IMR-90 (cell line): ENCODE measurements at regions not wholly inside any gene's neighbourhood (a gene's known extent, or its start where the extent isn't known, plus 50 kb on each side); places are given as distances from the start of the nearest gene placed in this dataset.

Experiments
- ATAC-seq: fragments of 200-7000 bp; cut with Tn5 transposase; 2 replicates; pipeline ENCODE4 v1.9.1; 2020; ENCODE audit warnings: low read depth, mild to moderate bottlenecking, moderate library complexity
- BruUV-seq: library from RNA; stranded (reverse); fragments of 400-500 nt; replicated peaks from 2 replicates; lab custom pipeline; 2021; lab: Mats Ljungman, UMichigan
- CTCF ChIA-PET: fragments of 300-600 bp; formaldehyde crosslinking; extraction: SDS; loops from one replicate; lab custom pipeline; 2021; ENCODE audit warnings: antibody characterized with exemption; lab: Yijun Ruan, JAX
- POLR2A ChIA-PET: fragments of 300-600 bp; sonication (Branson Sonifier 250); formaldehyde crosslinking; loops from one replicate; lab custom pipeline; 2022; ENCODE audit warnings: antibody characterized with exemption; ENCODE audit not compliant: unreplicated experiment; lab: Charles Lee
- DNase-seq: peaks from one replicate; pipeline ENCODE4 v3.0.0; 2013
- H2AFZ ChIP-seq: replicated peaks from 2 replicates; pipeline ENCODE3; 2013; ENCODE audit warnings: low read length, mild to moderate bottlenecking; ENCODE audit not compliant: poor library complexity
- H2AK5ac ChIP-seq: 2 replicates; pipeline ENCODE4 v1.6.1; 2013; ENCODE audit warnings: low read depth, low read length, inconsistent platforms
- H2AK9ac ChIP-seq: replicated peaks from 2 replicates; pipeline ENCODE3; 2013; ENCODE audit warnings: mild to moderate bottlenecking, low read depth, low read length, moderate library complexity; ENCODE audit not compliant: poor library complexity
- H2BK120ac ChIP-seq: 2 replicates; pipeline ENCODE4 v1.6.1; 2013; ENCODE audit warnings: low read depth, low read length, inconsistent platforms
- H2BK15ac ChIP-seq: 3 replicates; pipeline ENCODE4 v1.6.1; 2013; ENCODE audit warnings: low read depth, low read length, inconsistent platforms
- H2BK20ac ChIP-seq: 2 replicates; pipeline ENCODE4 v1.6.1; 2013; ENCODE audit warnings: low read depth, mild to moderate bottlenecking, inconsistent platforms, low read length, moderate library complexity
- H2BK5ac ChIP-seq: 2 replicates; pipeline ENCODE4 v1.6.1; 2013; ENCODE audit warnings: mild to moderate bottlenecking, low read depth, low read length, inconsistent platforms; ENCODE audit not compliant: poor library complexity, severe bottlenecking
- H3K14ac ChIP-seq: replicated peaks from 2 replicates; pipeline ENCODE4 v1.6.1; 2013; ENCODE audit warnings: low read depth, low read length, inconsistent platforms
- H3K18ac ChIP-seq: 2 replicates; pipeline ENCODE4 v1.6.1; 2013; ENCODE audit warnings: low read depth, low read length, control low read depth
- H3K23ac ChIP-seq: 2 replicates; pipeline ENCODE4 v1.6.1; 2013; ENCODE audit warnings: low read depth, low read length, inconsistent platforms
- H3K27ac ChIP-seq: 2 replicates; pipeline ENCODE4 v1.5.1; 2013; ENCODE audit warnings: mild to moderate bottlenecking, control low read depth, low read length; ENCODE audit not compliant: insufficient read depth
- H3K27me3 ChIP-seq: 2 replicates; pipeline ENCODE4 v1.6.1; 2013; ENCODE audit warnings: low read length; ENCODE audit not compliant: control insufficient read depth, insufficient read depth
- H3K36me3 ChIP-seq: 2 replicates; pipeline ENCODE4 v1.6.1; 2013; ENCODE audit warnings: low read length, mixed read lengths; ENCODE audit not compliant: control insufficient read depth, insufficient read depth
- H3K4ac ChIP-seq: 2 replicates; pipeline ENCODE4 v1.6.1; 2013; ENCODE audit warnings: low read depth, low read length, inconsistent platforms
- H3K4me1 ChIP-seq: 2 replicates; pipeline ENCODE4 v1.6.1; 2013; ENCODE audit warnings: low read length, mixed read lengths; ENCODE audit not compliant: control insufficient read depth, insufficient read depth
- H3K4me2 ChIP-seq: 2 replicates; pipeline ENCODE4 v1.6.1; 2013; ENCODE audit warnings: low read depth, mild to moderate bottlenecking, control low read depth, low read length, moderate library complexity
- H3K4me3 ChIP-seq: 2 replicates; pipeline ENCODE4 v1.5.1; 2013; ENCODE audit warnings: low read depth, mild to moderate bottlenecking, control low read depth, low read length, moderate library complexity; ENCODE audit not compliant: insufficient read depth
- H3K56ac ChIP-seq: 2 replicates; pipeline ENCODE4 v1.6.1; 2013; ENCODE audit warnings: low read length, inconsistent platforms; ENCODE audit not compliant: insufficient read depth; ENCODE audit errors: extremely low read depth
- H3K79me1 ChIP-seq, 2 experiments: 2 replicates each; pipeline ENCODE4 v1.6.1; 2013; ENCODE audit warnings: low read length in 2 of 2, inconsistent platforms in 1 of 2, low read depth in 1 of 2
- H3K9ac ChIP-seq: 2 replicates; pipeline ENCODE4 v1.6.1; 2013; ENCODE audit warnings: low read depth, low read length, control low read depth
- H3K9me1 ChIP-seq: 2 replicates; pipeline ENCODE4 v1.6.1; 2013; ENCODE audit warnings: low read length, inconsistent platforms; ENCODE audit not compliant: insufficient read depth
- H3K9me3 ChIP-seq: 2 replicates; pipeline ENCODE4 v1.6.1; 2013; ENCODE audit warnings: low read length; ENCODE audit not compliant: control insufficient read depth, insufficient read depth
- H4K20me1 ChIP-seq: 2 replicates; pipeline ENCODE4 v1.6.1; 2013; ENCODE audit warnings: low read length, inconsistent platforms; ENCODE audit not compliant: insufficient read depth
- H4K5ac ChIP-seq: 2 replicates; pipeline ENCODE4 v1.6.1; 2013; ENCODE audit warnings: mild to moderate bottlenecking, low read depth, low read length, control low read depth
- H4K8ac ChIP-seq, 2 experiments: 2 replicates each; pipeline ENCODE4 v1.6.1; 2013; ENCODE audit warnings: low read depth in 2 of 2, low read length in 2 of 2, control low read depth in 1 of 2, inconsistent platforms in 1 of 2
- H4K91ac ChIP-seq: 2 replicates; pipeline ENCODE4 v1.6.1; 2013; ENCODE audit warnings: low read depth, low read length, inconsistent platforms; ENCODE audit not compliant: insufficient read depth
- BHLHE40 ChIP-seq: fragments of 150-350 bp; IDR thresholded peaks from 2 replicates; pipeline ENCODE4 v1.6.1; 2016; ENCODE audit warnings: mild to moderate bottlenecking, low read depth, low read length
- CEBPB ChIP-seq: IDR thresholded peaks from 2 replicates; pipeline ENCODE4 v1.6.1; 2012; ENCODE audit warnings: low read depth, low read length, improper control_type of control experiment
- FOS ChIP-seq: fragments of 150-350 bp; IDR thresholded peaks from 2 replicates; pipeline ENCODE4 v1.6.1; 2016; ENCODE audit warnings: low read depth, low read length
- MAFK ChIP-seq: IDR thresholded peaks from 2 replicates; pipeline ENCODE4 v1.6.1; 2012; ENCODE audit warnings: low read depth, low read length, improper control_type of control experiment
- MAZ ChIP-seq: IDR thresholded peaks from 2 replicates; pipeline ENCODE4 v1.6.1; 2012; ENCODE audit warnings: low read depth, mild to moderate bottlenecking, low read length, improper control_type of control experiment, moderate library complexity, borderline replicate concordance
- MXI1 ChIP-seq: IDR thresholded peaks from 2 replicates; pipeline ENCODE4 v1.6.1; 2012; ENCODE audit warnings: low read depth, mild to moderate bottlenecking, low read length, moderate library complexity, borderline replicate concordance
- NFE2L2 ChIP-seq: fragments of 150-350 bp; IDR thresholded peaks from 2 replicates; pipeline ENCODE4 v1.6.1; 2016; ENCODE audit warnings: low read depth, mild to moderate bottlenecking, low read length
- POLR2A ChIP-seq: IDR thresholded peaks from 2 replicates; pipeline ENCODE4 v1.6.1; 2012; ENCODE audit warnings: mild to moderate bottlenecking, low read depth, low read length
- RAD21 ChIP-seq: IDR thresholded peaks from 2 replicates; pipeline ENCODE4 v1.6.1; 2012; ENCODE audit warnings: low read length, improper control_type of control experiment
- RCOR1 ChIP-seq: IDR thresholded peaks from 2 replicates; pipeline ENCODE4 v1.6.1; 2012; ENCODE audit warnings: mild to moderate bottlenecking, low read length, improper control_type of control experiment; ENCODE audit not compliant: insufficient replicate concordance
- RFX5 ChIP-seq: IDR thresholded peaks from 2 replicates; pipeline ENCODE4 v1.8.0; 2012; ENCODE audit warnings: low read depth, mild to moderate bottlenecking, low read length, moderate library complexity
- SMC3 ChIP-seq: fragments of 150-350 bp; IDR thresholded peaks from 2 replicates; pipeline ENCODE4 v1.6.1; 2016; ENCODE audit warnings: low read depth, mild to moderate bottlenecking, antibody characterized with exemption, low read length, moderate library complexity
- WGBS, 2 experiments: methylation state at CpG; one replicate each; pipeline versions ENCODE4 v1.1.5 to v1.1.7; 2013; ENCODE audit warnings: missing lambda C conversion rate in 2 of 2; ENCODE audit not compliant: insufficient read length in 1 of 2; ENCODE audit errors: extremely low coverage in 2 of 2; 5-methylcytosine and 5-hydroxymethylcytosine counted together
- dilution Hi-C: fragments of 300-500 bp; cut with HindIII; formaldehyde crosslinking; loops from one replicate; pipeline ENCODE4 v1.14.3; 2018; ENCODE audit warnings: low sequenced_read_pairs; ENCODE audit not compliant: unreplicated experiment
- in situ Hi-C: fragments of 300-500 bp; cut with MboI; formaldehyde crosslinking; loops from 3 replicates; pipeline ENCODE4 v1.14.3; 2019; ENCODE audit warnings: low sequenced_read_pairs, inconsistent platforms, mixed read lengths
- intact Hi-C: fragments of 100-400 bp; cut with micrococcal nuclease; formaldehyde crosslinking; loops from 2 replicates; pipeline ENCODE4 v1.10.0; 2022
- TF ChIP-seq, protein P1 (sequence below): fragments of 150-350 bp; IDR thresholded peaks from 2 replicates; pipeline ENCODE4 v1.6.1; 2016; ENCODE audit warnings: low read depth, mild to moderate bottlenecking, low read length, moderate library complexity, borderline replicate concordance
- TF ChIP-seq, protein P2 (sequence below): fragments of 150-350 bp; IDR thresholded peaks from 2 replicates; pipeline ENCODE4 v1.6.1; 2017; ENCODE audit warnings: mild to moderate bottlenecking, antibody characterized with exemption, low read length, low read depth
- TF ChIP-seq, protein P3 (sequence below): conservative IDR thresholded peaks from 2 replicates; pipeline ENCODE4 v1.5.1; 2012; ENCODE audit warnings: mild to moderate bottlenecking, low read depth, low read length, improper control_type of control experiment

DNA sequence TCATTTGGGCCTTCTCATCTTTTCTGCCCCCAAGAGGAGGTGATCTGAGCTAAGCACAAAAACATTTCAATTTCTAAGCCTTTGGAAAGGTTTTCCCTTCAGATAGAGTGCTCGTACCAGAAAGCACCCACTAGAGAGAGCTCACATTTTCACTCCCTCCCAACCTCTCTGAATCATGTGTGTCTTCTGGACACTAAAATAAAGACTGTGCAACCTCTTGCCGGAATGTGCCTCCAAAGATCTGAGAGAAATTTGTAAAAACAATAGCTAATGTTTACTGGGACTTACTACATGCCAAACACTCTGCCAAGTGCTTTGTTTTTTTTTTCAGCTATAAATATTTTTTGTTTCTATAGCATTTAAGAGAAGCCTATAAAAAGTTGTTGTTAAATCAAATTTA, 120.6 kb upstream of the LNX1 start:
- no peaks in the 10 kb centered on the region for H3K27me3 ChIP-seq
- H3K9ac ChIP-seq, result no peak overlapping the region
- CTCF ChIA-PET, result interaction anchor here (0.5 to 1.3 kb wide), 3 partner anchors 13 to 193 kb away, joined by 3 to 4 read pairs (median 4); no protein-coding TSS in a partner anchor
- POLR2A ChIA-PET, result no interaction called here
- in situ Hi-C loops (loop anchor here (25.0 kb wide), 1 partner anchor 525 kb away; no protein-coding TSS in a partner anchor), dilution Hi-C loops (no loop called here), intact Hi-C loops (no loop called here)
- H2AK5ac ChIP-seq, result peak overlapping the region; percentile 61
- no peaks in the 10 kb centered on the region for H3K36me3 ChIP-seq
- H3K14ac ChIP-seq, result peak overlapping the region; percentile 47
- H3K4me3 ChIP-seq, result no peak overlapping the region
- H3K27ac ChIP-seq, result peak overlapping the region; percentile 57; the same call in 1 of the 2 replicates
- no CpG with 5 or more reads among the region's 2 CpGs for WGBS, 2 experiments
- DNase-seq (no peak), ATAC-seq (no peak)
- BruUV-seq, result no TSS peak
- no peaks in the 10 kb centered on the region for H3K79me1 ChIP-seq
- TF ChIP-seq, protein P1, sequence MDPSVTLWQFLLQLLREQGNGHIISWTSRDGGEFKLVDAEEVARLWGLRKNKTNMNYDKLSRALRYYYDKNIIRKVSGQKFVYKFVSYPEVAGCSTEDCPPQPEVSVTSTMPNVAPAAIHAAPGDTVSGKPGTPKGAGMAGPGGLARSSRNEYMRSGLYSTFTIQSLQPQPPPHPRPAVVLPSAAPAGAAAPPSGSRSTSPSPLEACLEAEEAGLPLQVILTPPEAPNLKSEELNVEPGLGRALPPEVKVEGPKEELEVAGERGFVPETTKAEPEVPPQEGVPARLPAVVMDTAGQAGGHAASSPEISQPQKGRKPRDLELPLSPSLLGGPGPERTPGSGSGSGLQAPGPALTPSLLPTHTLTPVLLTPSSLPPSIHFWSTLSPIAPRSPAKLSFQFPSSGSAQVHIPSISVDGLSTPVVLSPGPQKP, result no peak
- TF ChIP-seq SMC3, result no peak
- no peak for TF ChIP-seq MXI1
- no peak for TF ChIP-seq RAD21
- TF ChIP-seq RCOR1, result no peak
- no peak for TF ChIP-seq BHLHE40
- no peak for TF ChIP-seq FOS
- TF ChIP-seq RFX5, result no peak
- TF ChIP-seq POLR2A, result no peak
- TF ChIP-seq MAFK, result no peak
- no peak for TF ChIP-seq CEBPB
- TF ChIP-seq, protein P2, sequence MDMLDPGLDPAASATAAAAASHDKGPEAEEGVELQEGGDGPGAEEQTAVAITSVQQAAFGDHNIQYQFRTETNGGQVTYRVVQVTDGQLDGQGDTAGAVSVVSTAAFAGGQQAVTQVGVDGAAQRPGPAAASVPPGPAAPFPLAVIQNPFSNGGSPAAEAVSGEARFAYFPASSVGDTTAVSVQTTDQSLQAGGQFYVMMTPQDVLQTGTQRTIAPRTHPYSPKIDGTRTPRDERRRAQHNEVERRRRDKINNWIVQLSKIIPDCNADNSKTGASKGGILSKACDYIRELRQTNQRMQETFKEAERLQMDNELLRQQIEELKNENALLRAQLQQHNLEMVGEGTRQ, result no peak
- no peak for TF ChIP-seq NFE2L2
- TF ChIP-seq MAZ, result no peak
- TF ChIP-seq, protein P3, sequence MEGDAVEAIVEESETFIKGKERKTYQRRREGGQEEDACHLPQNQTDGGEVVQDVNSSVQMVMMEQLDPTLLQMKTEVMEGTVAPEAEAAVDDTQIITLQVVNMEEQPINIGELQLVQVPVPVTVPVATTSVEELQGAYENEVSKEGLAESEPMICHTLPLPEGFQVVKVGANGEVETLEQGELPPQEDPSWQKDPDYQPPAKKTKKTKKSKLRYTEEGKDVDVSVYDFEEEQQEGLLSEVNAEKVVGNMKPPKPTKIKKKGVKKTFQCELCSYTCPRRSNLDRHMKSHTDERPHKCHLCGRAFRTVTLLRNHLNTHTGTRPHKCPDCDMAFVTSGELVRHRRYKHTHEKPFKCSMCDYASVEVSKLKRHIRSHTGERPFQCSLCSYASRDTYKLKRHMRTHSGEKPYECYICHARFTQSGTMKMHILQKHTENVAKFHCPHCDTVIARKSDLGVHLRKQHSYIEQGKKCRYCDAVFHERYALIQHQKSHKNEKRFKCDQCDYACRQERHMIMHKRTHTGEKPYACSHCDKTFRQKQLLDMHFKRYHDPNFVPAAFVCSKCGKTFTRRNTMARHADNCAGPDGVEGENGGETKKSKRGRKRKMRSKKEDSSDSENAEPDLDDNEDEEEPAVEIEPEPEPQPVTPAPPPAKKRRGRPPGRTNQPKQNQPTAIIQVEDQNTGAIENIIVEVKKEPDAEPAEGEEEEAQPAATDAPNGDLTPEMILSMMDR, result no peak
- no peak overlapping the region for H3K56ac ChIP-seq
- H2AFZ ChIP-seq, result no peak overlapping the region
- H2AK9ac ChIP-seq, result no peak overlapping the region
- no peak overlapping the region for H2BK5ac ChIP-seq
- H3K9me1 ChIP-seq, result peaks cover 9% of the 10 kb centered on the region
- peak overlapping the region; percentile 72 for H3K18ac ChIP-seq
- H4K20me1 ChIP-seq, result no peaks in the 10 kb centered on the region
- no peak overlapping the region for H3K23ac ChIP-seq
- peak overlapping the region; percentile 33 for H2BK120ac ChIP-seq
- H4K8ac ChIP-seq, result peak overlapping the region in 1 of 2 experiments; percentile 45; a peak in 1 of 4 replicates
- H4K91ac ChIP-seq, result peak overlapping the region; percentile 35
- H2BK15ac ChIP-seq, result peak overlapping the region; percentile 62; the same call in 1 of the 3 replicates
- peak overlapping the region; percentile 45 for H2BK20ac ChIP-seq
- H3K4me1 ChIP-seq, result peaks cover 20% of the 10 kb centered on the region
- no peaks in the 10 kb centered on the region for H3K9me3 ChIP-seq
- H4K5ac ChIP-seq, result peak overlapping the region; percentile 81
- H3K4me2 ChIP-seq, result no peak overlapping the region
- peak overlapping the region; percentile 68 for H3K4ac ChIP-seq
